NB4 (cell line): ENCODE measurements at regions not wholly inside any gene's neighbourhood (a gene's known extent, or its start where the extent isn't known, plus 50 kb on each side); places are given as distances from the start of the nearest gene placed in this dataset.

Experiments
- POLR2A ChIP-seq: IDR thresholded peaks from 2 replicates; pipeline ENCODE4 v1.6.1; 2011; ENCODE audit warnings: mild to moderate bottlenecking; ENCODE audit not compliant: insufficient read length; ENCODE audit errors: extremely low read depth
- TF ChIP-seq, protein P1 (sequence below): IDR thresholded peaks from one replicate; pipeline ENCODE4 v1.5.1; 2012; ENCODE audit warnings: low read depth, low read length

DNA sequence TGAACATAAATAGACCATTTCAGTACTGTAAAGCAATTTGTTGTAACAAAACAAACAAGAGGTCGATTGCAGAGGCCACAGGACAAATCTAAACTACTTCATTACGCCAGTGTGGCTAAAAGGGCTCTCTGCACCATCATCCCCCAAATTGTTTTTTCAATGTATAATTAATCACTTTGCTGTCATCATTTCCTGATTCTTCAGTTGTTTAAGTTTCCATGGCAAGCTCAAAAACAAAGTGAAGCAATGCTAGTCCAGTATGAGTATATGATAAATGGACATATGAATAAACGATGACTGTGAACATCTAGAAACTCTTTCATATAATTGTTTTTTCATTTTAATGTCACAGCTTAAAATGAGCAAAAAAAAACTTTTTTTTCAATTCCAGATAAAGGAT is 235.4 kb upstream of the FGF13 start:
- TF ChIP-seq, protein P1, sequence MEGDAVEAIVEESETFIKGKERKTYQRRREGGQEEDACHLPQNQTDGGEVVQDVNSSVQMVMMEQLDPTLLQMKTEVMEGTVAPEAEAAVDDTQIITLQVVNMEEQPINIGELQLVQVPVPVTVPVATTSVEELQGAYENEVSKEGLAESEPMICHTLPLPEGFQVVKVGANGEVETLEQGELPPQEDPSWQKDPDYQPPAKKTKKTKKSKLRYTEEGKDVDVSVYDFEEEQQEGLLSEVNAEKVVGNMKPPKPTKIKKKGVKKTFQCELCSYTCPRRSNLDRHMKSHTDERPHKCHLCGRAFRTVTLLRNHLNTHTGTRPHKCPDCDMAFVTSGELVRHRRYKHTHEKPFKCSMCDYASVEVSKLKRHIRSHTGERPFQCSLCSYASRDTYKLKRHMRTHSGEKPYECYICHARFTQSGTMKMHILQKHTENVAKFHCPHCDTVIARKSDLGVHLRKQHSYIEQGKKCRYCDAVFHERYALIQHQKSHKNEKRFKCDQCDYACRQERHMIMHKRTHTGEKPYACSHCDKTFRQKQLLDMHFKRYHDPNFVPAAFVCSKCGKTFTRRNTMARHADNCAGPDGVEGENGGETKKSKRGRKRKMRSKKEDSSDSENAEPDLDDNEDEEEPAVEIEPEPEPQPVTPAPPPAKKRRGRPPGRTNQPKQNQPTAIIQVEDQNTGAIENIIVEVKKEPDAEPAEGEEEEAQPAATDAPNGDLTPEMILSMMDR: no peak
- TF ChIP-seq POLR2A: no peak
